SK-N-MC (cell line): ENCODE measurements at regions not wholly inside any gene's neighbourhood (a gene's known extent, or its start where the extent isn't known, plus 50 kb on each side); places are given as distances from the start of the nearest gene placed in this dataset.

Experiments
- EZH2 ChIP-seq: fragments of 200-600 bp; sonication (generic); IDR thresholded peaks from one replicate; pipeline ENCODE4 v1.6.1; 2017; ENCODE audit warnings: antibody characterized with exemption
- FOXP2 ChIP-seq: optimal IDR thresholded peaks from 2 replicates; pipeline ENCODE3; 2011; ENCODE audit warnings: mild to moderate bottlenecking, moderate library complexity; ENCODE audit not compliant: insufficient read depth; ENCODE audit errors: extremely low read length, control extremely low read depth
- POLR2AphosphoS5 ChIP-seq: IDR thresholded peaks from 2 replicates; pipeline ENCODE4 v1.6.1; 2012; ENCODE audit warnings: mild to moderate bottlenecking, low read depth, low read length, borderline replicate concordance

DNA sequence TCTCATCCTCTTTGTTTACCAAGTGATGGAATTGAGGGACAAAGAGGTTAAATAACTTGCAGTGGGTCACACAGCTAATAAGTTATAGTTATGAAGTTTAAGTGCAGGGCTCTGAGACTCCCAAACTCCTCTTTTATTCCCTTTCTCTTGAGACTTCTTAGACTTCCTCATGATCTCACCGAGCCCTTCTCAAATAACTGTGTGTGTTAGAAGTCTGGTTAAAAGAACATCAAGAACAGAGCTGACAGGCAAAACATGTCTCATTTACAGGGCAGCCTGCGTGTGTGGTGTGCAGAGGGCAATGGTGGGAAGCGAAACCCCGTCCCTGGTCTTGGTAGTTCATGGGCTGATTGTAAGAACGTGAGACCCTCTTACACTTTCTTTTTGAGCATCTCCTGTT lies 368.0 kb downstream of the SLC4A3 start:
- TF ChIP-seq EZH2 (no peak), FOXP2 (no peak), POLR2AphosphoS5 (no peak)
